Cardiac muscle cell (in vitro differentiated cells and primary cell): ENCODE measurements at regions not wholly inside any gene's neighbourhood (a gene's known extent, or its start where the extent isn't known, plus 50 kb on each side); places are given as distances from the start of the nearest gene placed in this dataset.

Experiments
- DNase-seq, 2 donors: peaks; one replicate each; pipeline versions ENCODE4 v3.0.0 to v3.0.0-alpha.2; 2010 to 2017; ENCODE audit warnings: low read depth in 1 of 2, low spot score in 1 of 2
- H3K27ac ChIP-seq: fragments of 200-600 bp; sonication (generic); 2 replicates; pipeline ENCODE4 v1.5.1; 2016
- H3K27me3 ChIP-seq: fragments of 200-600 bp; sonication (generic); 2 replicates; pipeline ENCODE4 v1.6.0; 2016; ENCODE audit warnings: control low read depth
- H3K36me3 ChIP-seq: fragments of 200-600 bp; sonication (generic); 2 replicates; pipeline ENCODE4 v1.5.1; 2016; ENCODE audit warnings: control low read depth
- H3K4me1 ChIP-seq: fragments of 200-600 bp; sonication (generic); 2 replicates; pipeline ENCODE4 v1.8.1; 2017; ENCODE audit warnings: low read depth, mild to moderate bottlenecking, mixed run types
- H3K4me3 ChIP-seq: fragments of 200-600 bp; sonication (generic); 2 replicates; pipeline ENCODE4 v1.5.1; 2016; ENCODE audit warnings: mild to moderate bottlenecking
- H3K9me3 ChIP-seq: fragments of 200-600 bp; sonication (generic); 2 replicates; pipeline ENCODE4 v1.5.1; 2017; ENCODE audit warnings: low read depth, mild to moderate bottlenecking, control low read depth
- TF ChIP-seq, protein P1 (sequence below): IDR thresholded peaks from 2 replicates; pipeline ENCODE4 v1.5.1; 2012; ENCODE audit warnings: low read depth, mild to moderate bottlenecking, low read length

DNA sequence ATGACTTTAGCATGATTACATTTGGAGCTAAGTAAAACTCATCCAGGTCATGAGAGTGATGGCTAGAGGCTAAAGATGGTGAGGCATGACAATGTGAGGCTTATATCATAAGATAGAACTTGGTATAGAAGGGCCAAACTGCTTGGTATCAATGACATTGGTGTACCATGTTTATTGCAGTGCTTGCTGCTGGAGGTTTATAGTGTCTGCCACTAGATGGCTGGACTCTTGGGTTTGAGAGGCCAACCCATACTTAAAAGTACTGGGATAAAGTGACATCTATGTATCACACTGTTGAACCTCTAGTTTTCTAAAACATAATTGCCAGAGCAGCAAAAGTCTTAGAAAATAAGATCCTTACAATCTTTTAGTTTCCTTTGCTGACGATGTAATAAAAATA is 83.0 kb upstream of the TACR3 start:
- no peaks in the 10 kb centered on the region for H3K4me1 ChIP-seq
- no peak for DNase-seq
- no peak overlapping the region for H3K4me3 ChIP-seq
- H3K9me3 ChIP-seq = no peaks in the 10 kb centered on the region
- TF ChIP-seq, protein P1, sequence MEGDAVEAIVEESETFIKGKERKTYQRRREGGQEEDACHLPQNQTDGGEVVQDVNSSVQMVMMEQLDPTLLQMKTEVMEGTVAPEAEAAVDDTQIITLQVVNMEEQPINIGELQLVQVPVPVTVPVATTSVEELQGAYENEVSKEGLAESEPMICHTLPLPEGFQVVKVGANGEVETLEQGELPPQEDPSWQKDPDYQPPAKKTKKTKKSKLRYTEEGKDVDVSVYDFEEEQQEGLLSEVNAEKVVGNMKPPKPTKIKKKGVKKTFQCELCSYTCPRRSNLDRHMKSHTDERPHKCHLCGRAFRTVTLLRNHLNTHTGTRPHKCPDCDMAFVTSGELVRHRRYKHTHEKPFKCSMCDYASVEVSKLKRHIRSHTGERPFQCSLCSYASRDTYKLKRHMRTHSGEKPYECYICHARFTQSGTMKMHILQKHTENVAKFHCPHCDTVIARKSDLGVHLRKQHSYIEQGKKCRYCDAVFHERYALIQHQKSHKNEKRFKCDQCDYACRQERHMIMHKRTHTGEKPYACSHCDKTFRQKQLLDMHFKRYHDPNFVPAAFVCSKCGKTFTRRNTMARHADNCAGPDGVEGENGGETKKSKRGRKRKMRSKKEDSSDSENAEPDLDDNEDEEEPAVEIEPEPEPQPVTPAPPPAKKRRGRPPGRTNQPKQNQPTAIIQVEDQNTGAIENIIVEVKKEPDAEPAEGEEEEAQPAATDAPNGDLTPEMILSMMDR = no peak
- no peaks in the 10 kb centered on the region for H3K36me3 ChIP-seq
- no peak overlapping the region for H3K27ac ChIP-seq
- H3K27me3 ChIP-seq = no peaks in the 10 kb centered on the region

DNA sequence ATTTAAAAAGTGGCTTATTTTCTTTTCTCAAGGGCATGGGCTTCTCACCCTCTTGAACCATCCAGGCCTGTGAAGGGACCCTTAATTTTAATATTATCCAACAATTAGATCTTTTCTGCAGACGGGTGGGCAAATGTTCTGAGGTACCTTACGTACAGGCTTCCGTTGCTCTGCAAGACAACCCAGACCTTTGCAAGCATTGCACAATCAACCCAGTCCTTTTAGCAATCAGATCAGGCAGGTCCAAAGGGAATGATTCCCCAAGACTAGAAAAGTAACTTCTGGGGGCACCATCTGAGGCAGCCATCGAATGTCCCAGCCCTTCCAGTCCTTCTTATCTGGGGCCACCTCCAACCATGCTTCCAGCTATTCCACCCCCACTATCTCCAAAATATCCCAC is 67.3 kb upstream of the TACR3 start:
- H3K36me3 ChIP-seq = no peaks in the 10 kb centered on the region
- TF ChIP-seq, protein P1 = no peak
- H3K4me1 ChIP-seq = no peaks in the 10 kb centered on the region
- H3K9me3 ChIP-seq = no peaks in the 10 kb centered on the region
- H3K4me3 ChIP-seq = no peak overlapping the region
- no peaks in the 10 kb centered on the region for H3K27me3 ChIP-seq
- no peak for DNase-seq
- H3K27ac ChIP-seq = no peak overlapping the region

DNA sequence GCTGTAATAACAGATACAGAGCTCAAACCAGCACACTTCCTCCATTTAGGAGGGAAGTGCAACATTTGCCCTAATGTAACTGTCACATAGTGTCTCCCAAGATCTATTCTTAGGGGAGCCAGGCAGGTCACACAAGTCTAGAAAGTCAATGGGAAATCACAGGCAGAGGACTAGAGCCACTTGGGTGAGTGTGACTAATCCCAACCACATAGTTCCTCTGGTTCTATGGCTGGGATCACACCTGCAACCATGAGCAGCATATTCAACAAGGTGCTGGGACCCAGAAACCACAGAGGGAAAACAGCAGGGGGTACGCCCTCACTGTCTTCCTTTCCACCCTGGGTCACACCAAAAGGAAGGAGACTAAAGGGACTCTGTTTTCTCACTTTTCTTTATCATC is 66.8 kb upstream of the TACR3 start:
- Histone ChIP-seq H3K36me3 (no peaks in the 10 kb centered on the region), H3K9me3 (no peaks in the 10 kb centered on the region), H3K27ac (no peak overlapping the region), H3K27me3 (no peaks in the 10 kb centered on the region), H3K4me1 (no peaks in the 10 kb centered on the region), H3K4me3 (no peak overlapping the region)
- DNase-seq = no peak
- TF ChIP-seq, protein P1 = no peak

DNA sequence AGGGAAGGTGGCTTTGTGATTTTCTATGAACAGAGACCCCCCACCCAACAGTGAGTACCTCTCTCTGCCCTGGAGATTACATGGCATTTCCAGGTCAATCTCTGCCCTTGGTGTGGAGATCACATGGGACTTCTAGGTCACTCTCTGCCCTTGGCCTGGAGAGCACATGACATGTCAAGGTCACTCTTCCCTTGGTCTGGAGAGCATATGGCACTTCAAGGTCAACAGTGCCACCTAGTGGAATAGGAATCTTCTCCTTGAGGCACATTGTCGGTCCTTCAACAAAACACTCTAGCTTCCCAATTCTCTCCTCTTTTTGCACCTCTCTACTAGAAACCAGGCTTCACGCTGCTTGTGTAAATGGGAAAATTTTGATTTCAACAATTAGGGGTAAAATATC is 66.2 kb upstream of the TACR3 start:
- no peaks in the 10 kb centered on the region for H3K4me1 ChIP-seq
- no peaks in the 10 kb centered on the region for H3K36me3 ChIP-seq
- H3K9me3 ChIP-seq = no peaks in the 10 kb centered on the region
- TF ChIP-seq, protein P1 = peak; percentile 29
- peak; percentile 26 to 48 for DNase-seq
- no peak overlapping the region for H3K4me3 ChIP-seq
- no peaks in the 10 kb centered on the region for H3K27me3 ChIP-seq
- no peak overlapping the region for H3K27ac ChIP-seq

DNA sequence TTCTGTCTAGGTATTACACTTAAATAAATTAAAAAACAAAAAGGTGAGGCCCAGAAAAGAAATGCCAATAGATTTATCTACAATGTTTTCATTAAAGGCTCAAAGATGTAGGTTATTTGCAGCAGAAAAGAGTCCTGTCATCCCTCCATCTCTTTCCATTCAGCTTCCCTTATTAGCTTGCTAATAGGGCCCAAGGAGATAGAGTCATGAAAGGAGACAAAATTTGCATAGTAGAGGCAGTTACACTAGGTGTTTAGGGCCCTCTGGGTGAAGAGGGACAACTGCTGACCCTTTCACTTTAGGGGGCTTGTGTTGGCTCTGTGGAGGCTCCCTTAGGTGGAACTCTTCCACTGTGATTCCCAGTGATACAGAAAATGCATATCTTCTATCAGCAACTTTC is 58.4 kb upstream of the TACR3 start:
- Histone ChIP-seq H3K4me3 (no peak overlapping the region), H3K9me3 (no peaks in the 10 kb centered on the region), H3K4me1 (no peaks in the 10 kb centered on the region), H3K27me3 (no peaks in the 10 kb centered on the region), H3K27ac (no peak overlapping the region), H3K36me3 (no peaks in the 10 kb centered on the region)
- TF ChIP-seq, protein P1 = no peak
- DNase-seq = no peak

DNA sequence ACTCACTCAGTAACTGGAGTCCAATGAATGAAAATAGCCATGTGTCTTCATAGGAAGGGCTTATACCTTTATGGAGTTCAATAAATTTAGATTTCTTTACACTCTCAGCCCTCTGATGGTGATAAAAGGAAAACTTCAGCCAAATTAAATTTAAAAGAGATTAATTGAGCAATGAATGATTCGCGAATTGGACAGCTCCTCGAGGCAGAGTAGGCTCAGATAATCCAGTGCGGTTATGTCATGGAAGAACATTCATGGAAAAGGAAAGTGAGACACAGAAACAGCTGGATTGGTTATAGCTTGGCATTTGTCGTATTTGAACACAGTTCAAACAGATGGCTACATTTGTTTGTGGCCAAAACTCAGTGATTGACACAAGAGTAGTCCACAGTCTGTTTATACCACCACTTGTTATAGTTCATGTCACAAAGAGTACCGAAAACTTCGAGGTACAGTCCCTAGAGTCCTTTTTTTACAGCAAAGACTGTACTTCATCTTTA is 54.6 kb upstream of the TACR3 start:
- TF ChIP-seq, protein P1 = no peak
- no peak overlapping the region for H3K27ac ChIP-seq

More for the DNA sequence above, 54.6 kb upstream of the TACR3 start:
- DNase-seq = no peak
- Histone ChIP-seq H3K4me3 (no peak overlapping the region), H3K9me3 (no peaks in the 10 kb centered on the region), H3K36me3 (no peaks in the 10 kb centered on the region), H3K4me1 (no peaks in the 10 kb centered on the region), H3K27me3 (no peaks in the 10 kb centered on the region)
